AG08396 (cell line): ENCODE measurements at regions not wholly inside any gene's neighbourhood (a gene's known extent, or its start where the extent isn't known, plus 50 kb on each side); places are given as distances from the start of the nearest gene placed in this dataset.

Experiments
- DNase-seq: peaks from one replicate; pipeline ENCODE4 v3.0.0; 2012; ENCODE audit warnings: low spot score, mixed read lengths

- no peak for DNase-seq
Observed at GRCh38 chr6:28737750-28738395, 185.9 kb downstream of the TRIM27 start.

- no peak for DNase-seq
Observed at GRCh38 chr6:28738396-28738765, 185.4 kb downstream of the TRIM27 start.

- no peak for DNase-seq
Observed at GRCh38 chr6:28741363-28741762, 182.4 kb downstream of the TRIM27 start.

- peak; percentile 20 for DNase-seq
Observed at GRCh38 chr6:28742668-28743270, 181.0 kb downstream of the TRIM27 start.

- DNase-seq, result no peak
Observed at GRCh38 chr6:28743271-28743789, 180.5 kb downstream of the TRIM27 start.

GRCh38 chr6:28747083-28747630, 176.6 kb downstream of the TRIM27 start:
- DNase-seq, result no peak

- peak; percentile 63 for DNase-seq
Observed at GRCh38 chr6:28747631-28748157, 176.1 kb downstream of the TRIM27 start.

GRCh38 chr6:28748192-28748591, 175.6 kb downstream of the TRIM27 start:
- no peak for DNase-seq

GRCh38 chr6:28750926-28751458, 172.8 kb downstream of the TRIM27 start:
- DNase-seq, result no peak

GRCh38 chr6:28751514-28751913, 172.3 kb downstream of the TRIM27 start:
- no peak for DNase-seq

GRCh38 chr6:28751963-28752350, 171.8 kb downstream of the TRIM27 start:
- no peak for DNase-seq

GRCh38 chr6:28757429-28758045, 166.2 kb downstream of the TRIM27 start:
- no peak for DNase-seq

- peak; percentile 25 for DNase-seq
Observed at GRCh38 chr6:28758046-28758817, 165.6 kb downstream of the TRIM27 start.

- DNase-seq, result no peak
Observed at GRCh38 chr6:28758818-28759235, 165.0 kb downstream of the TRIM27 start.

- DNase-seq, result no peak
Observed at GRCh38 chr6:28764014-28764723, 159.6 kb downstream of the TRIM27 start.

- no peak for DNase-seq
Observed at GRCh38 chr6:28764761-28765282, 159.0 kb downstream of the TRIM27 start.

GRCh38 chr6:28765978-28766351, 157.8 kb downstream of the TRIM27 start:
- no peak for DNase-seq

GRCh38 chr6:28766426-28766825, 157.4 kb downstream of the TRIM27 start:
- no peak for DNase-seq

GRCh38 chr6:28767133-28767532, 156.7 kb downstream of the TRIM27 start:
- DNase-seq, result no peak

- DNase-seq, result no peak
Observed at GRCh38 chr6:28767691-28768090, 156.1 kb downstream of the TRIM27 start.
